ENCODE measurements at regions not wholly inside any gene's neighbourhood (a gene's known extent, or its start where the extent isn't known, plus 50 kb on each side); places are given as distances from the start of the nearest gene placed in this dataset.

- H3K23ac ChIP-seq (ENCODE audit: low read depth, low read length), result no peak overlapping the region
- H2AK9ac ChIP-seq (replicated peaks; ENCODE audit: low read depth, low read length, poor library complexity), result no peak overlapping the region
- no peak overlapping the region for H3K56ac ChIP-seq (ENCODE audit: extremely low read depth, insufficient read depth, low read length)
- H3K79me1 ChIP-seq (ENCODE audit: low read depth in 1 of 2, low read length in 2 of 2), result no peaks in the 10 kb centered on the region
- CTCF ChIA-PET, result no interaction called here
- H2BK120ac ChIP-seq (ENCODE audit: low read depth, low read length), result no peak overlapping the region
- no peak overlapping the region for H2BK20ac ChIP-seq (ENCODE audit: low read depth, low read length)
- no peak overlapping the region for H4K91ac ChIP-seq (ENCODE audit: insufficient read depth, low read depth, low read length)
- H3K4me2 ChIP-seq (ENCODE audit: low read depth, low read length), result no peak overlapping the region
- BruUV-seq (replicated peaks), result no TSS peak
- no peak overlapping the region for H2BK15ac ChIP-seq (ENCODE audit: low read depth, low read length)
- no peak for ATAC-seq (ENCODE audit: low read depth)
- no peak overlapping the region for H3K18ac ChIP-seq (ENCODE audit: low read depth, low read length)
- in situ Hi-C loops (cut with MboI; ENCODE audit: low sequenced_read_pairs) (no loop called here), dilution Hi-C loops (cut with HindIII; ENCODE audit: low sequenced_read_pairs, unreplicated experiment) (no loop called here), intact Hi-C loops (cut with micrococcal nuclease) (no loop called here)
- no peaks in the 10 kb centered on the region for H4K20me1 ChIP-seq (ENCODE audit: insufficient read depth, low read length)
- H2AFZ ChIP-seq (replicated peaks; ENCODE audit: low read length, poor library complexity), result no peak overlapping the region
- no peak overlapping the region for H3K9ac ChIP-seq (ENCODE audit: low read depth, low read length)
- H4K5ac ChIP-seq (ENCODE audit: low read depth, low read length), result no peak overlapping the region
- no peaks in the 10 kb centered on the region for H3K4me1 ChIP-seq (ENCODE audit: control insufficient read depth, insufficient read depth, low read length)
- H2BK5ac ChIP-seq (ENCODE audit: low read depth, low read length, poor library complexity, severe bottlenecking), result no peak overlapping the region
- no peak overlapping the region for H4K8ac ChIP-seq (ENCODE audit: low read depth in 2 of 2, low read length in 2 of 2)
- no peak for DNase-seq
- no CpG with 5 or more reads among the region's 4 CpGs for WGBS, 2 experiments (ENCODE audit: extremely low coverage in 2 of 2, insufficient read length in 1 of 2)
- no peaks in the 10 kb centered on the region for H3K9me1 ChIP-seq (ENCODE audit: insufficient read depth, low read length)
- H3K4ac ChIP-seq (ENCODE audit: low read depth, low read length), result no peak overlapping the region
- peaks cover 15% of the 10 kb centered on the region for H3K9me3 ChIP-seq (ENCODE audit: control insufficient read depth, insufficient read depth, low read length)
- TF ChIP-seq CEBPB (IDR thresholded peaks at IDR 0.05; ENCODE audit: low read depth, low read length), result no peak
- peak; percentile 37 for TF ChIP-seq MAFK (IDR thresholded peaks at IDR 0.05; ENCODE audit: low read depth, low read length)
- no peak overlapping the region for H3K27ac ChIP-seq (ENCODE audit: insufficient read depth, low read length)
- POLR2A ChIA-PET (ENCODE audit: unreplicated experiment), result no interaction called here
- no peak overlapping the region for H3K4me3 ChIP-seq (ENCODE audit: insufficient read depth, low read depth, low read length)
- H3K36me3 ChIP-seq (ENCODE audit: control insufficient read depth, insufficient read depth, low read length), result no peaks in the 10 kb centered on the region
- H2AK5ac ChIP-seq (ENCODE audit: low read depth, low read length), result no peak overlapping the region
- H3K27me3 ChIP-seq (ENCODE audit: control insufficient read depth, insufficient read depth, low read length), result no peaks in the 10 kb centered on the region
- H3K14ac ChIP-seq (replicated peaks; ENCODE audit: low read depth, low read length), result no peak overlapping the region
These were observed 469.5 kb upstream of the VSTM2A start for GRCh38 chr7:54072710-54073109.
